ENCODE measurements at regions not wholly inside any gene's neighbourhood (a gene's known extent, or its start where the extent isn't known, plus 50 kb on each side); places are given as distances from the start of the nearest gene placed in this dataset.
"Not testable (repeated sequence)": the region's sequence is repeated elsewhere in the genome, so short reads cannot be mapped to it uniquely, and the experiment has no call there.

GRCh38 chr22:45091254-45091854, 72.4 kb upstream of the NUP50 start (continued):
- TF ChIP-seq ZBTB33 (IDR thresholded peaks at IDR 0.05; ENCODE audit: extremely low read depth, insufficient replicate concordance, low read length) (no peak), RAD21 (IDR thresholded peaks at IDR 0.05; ENCODE audit: low read depth) (no peak), CBX3 (IDR thresholded peaks at IDR 0.05; ENCODE audit: low read depth) (no peak), SRF (IDR thresholded peaks at IDR 0.05; ENCODE audit: low read depth) (no peak), YY1 (IDR thresholded peaks at IDR 0.05; ENCODE audit: extremely low read depth, insufficient replicate concordance, low read depth, low read length) (no peak), EZH2 (IDR thresholded peaks at IDR 0.05) (no peak)

GRCh38 chr22:45091875-45092274, 71.8 kb upstream of the NUP50 start:
- CTCF ChIA-PET; BruUV-seq (replicated peaks); intact Hi-C loops (cut with micrococcal nuclease); DNase-seq (ENCODE audit: low read depth, low spot score); H3K9ac ChIP-seq (ENCODE audit: low read length); POLR2A ChIA-PET; H3K4me3 ChIP-seq (replicated peaks in 1 of 2; ENCODE audit: low read depth in 1 of 2, low read length in 2 of 2); H4K20me1 ChIP-seq (ENCODE audit: insufficient read depth); H3K9me2 ChIP-seq (ENCODE audit: insufficient read depth); H3K9me3 ChIP-seq (ENCODE audit: control insufficient read depth in 1 of 2, insufficient read depth in 1 of 2, low read depth in 1 of 2, low read length in 2 of 2); RAD21 ChIA-PET (ENCODE audit: low non-redundant PET in 1 of 2, low total read pairs in 2 of 2, uncharacterized antibody in 2 of 2, unreplicated experiment in 2 of 2); H3K4me2 ChIP-seq (ENCODE audit: low read length); H2AFZ ChIP-seq (ENCODE audit: low read depth, low read length, poor library complexity, severe bottlenecking); H3K27ac ChIP-seq (ENCODE audit: low read depth, low read length); ATAC-seq; H3K36me3 ChIP-seq (ENCODE audit: control insufficient read depth in 1 of 2, insufficient read depth in 2 of 2, low read length in 2 of 2); H3K79me2 ChIP-seq (ENCODE audit: insufficient read depth, low read length); H3K4me1 ChIP-seq (ENCODE audit: control insufficient read depth in 1 of 2, insufficient read depth in 2 of 2, low read length in 2 of 2); H3K27me3 ChIP-seq (ENCODE audit: insufficient read depth, low read length): not testable (repeated sequence)

Data from HCT116 (cell line).